ENCODE measurements at regions not wholly inside any gene's neighbourhood (a gene's known extent, or its start where the extent isn't known, plus 50 kb on each side); places are given as distances from the start of the nearest gene placed in this dataset.

- Histone ChIP-seq H3K27ac (ENCODE audit: control insufficient read depth, insufficient read depth) (no peak overlapping the region), H4K20me1 (ENCODE audit: control insufficient read depth, insufficient read depth) (no peaks in the 10 kb centered on the region), H3K27me3 (replicated peaks in 1 of 2; ENCODE audit: control insufficient read depth in 2 of 2, insufficient read depth in 2 of 2, low read length in 1 of 2) (no peaks in the 10 kb centered on the region), H3K9ac (ENCODE audit: control insufficient read depth, insufficient read depth, low read length) (no peak overlapping the region), H3K36me3 (ENCODE audit: control insufficient read depth in 2 of 2, insufficient read depth in 2 of 2, low read length in 1 of 2) (no peaks in the 10 kb centered on the region), H2AFZ (ENCODE audit: control insufficient read depth, low read depth, low read length) (no peak overlapping the region), H3K9me3 (replicated peaks; ENCODE audit: control insufficient read depth, insufficient read depth, low read length) (no peaks in the 10 kb centered on the region), H3K4me1 (ENCODE audit: control insufficient read depth, insufficient read depth, low read length) (no peaks in the 10 kb centered on the region), H3K4me3 (no peak overlapping the region), H3K79me2 (ENCODE audit: control insufficient read depth, insufficient read depth, low read length) (no peaks in the 10 kb centered on the region), H3K4me2 (ENCODE audit: control insufficient read depth, insufficient read depth) (no peak overlapping the region)
- ChIA-PET POLR2A (no interaction called here), RAD21 (ENCODE audit: unreplicated experiment) (no interaction called here), SMC1A (ENCODE audit: uncharacterized antibody, unreplicated experiment) (no interaction called here), CTCF (no interaction called here)
- intact Hi-C loops (cut with micrococcal nuclease; ENCODE audit: unreplicated experiment) (no loop called here), in situ Hi-C loops (cut with MboI) (no loop called here)
- WGBS (ENCODE audit: insufficient coverage, insufficient replicate concordance, low lambda C conversion rate, missing lambda C conversion rate): 38% methylated on average over 6 of the region's 6 CpGs
- BruUV-seq (replicated peaks): no TSS peak
- TF ChIP-seq NBN (IDR thresholded peaks at IDR 0.05) (no peak), ATF3 (IDR thresholded peaks at IDR 0.05; ENCODE audit: borderline replicate concordance, extremely low read depth, low read depth, low read length) (no peak), SUPT20H (IDR thresholded peaks at IDR 0.05; ENCODE audit: borderline replicate concordance, control insufficient read depth, low read depth, low read length) (no peak), POU2F2 (IDR thresholded peaks at IDR 0.05; ENCODE audit: borderline replicate concordance, low read depth, low read length) (no peak), CUX1 (IDR thresholded peaks at IDR 0.05; ENCODE audit: insufficient replicate concordance, low read depth, low read length) (no peak), NR2F1 (conservative IDR thresholded peaks at IDR 0.05) (no peak), HDGF (IDR thresholded peaks at IDR 0.05) (no peak), POLR2A (IDR thresholded peaks at IDR 0.05; ENCODE audit: low read depth, low read length) (no peak), KDM1A (IDR thresholded peaks at IDR 0.05; ENCODE audit: borderline replicate concordance) (no peak), ZBTB33 (IDR thresholded peaks at IDR 0.05) (no peak)
- FAIRE-seq: no peak
- ATAC-seq: no peak
- no peak for DNase-seq (ENCODE audit: low read depth, low spot score)
These were observed 527.3 kb downstream of the GABRG1 start for GRCh38 chr4:45596379-45597101.

All from GM12878 (cell line).